Glutamatergic neuron (in vitro differentiated cells): ENCODE measurements at regions not wholly inside any gene's neighbourhood (a gene's known extent, or its start where the extent isn't known, plus 50 kb on each side); places are given as distances from the start of the nearest gene placed in this dataset.

Experiments used
- DNase-seq: peaks from one replicate; pipeline ENCODE4 v3.0.0; 2022
- H3K27ac Mint-ChIP-seq: one replicate; pipeline ENCODE4 v1.8.0; 2020; ENCODE audit warnings: mild to moderate bottlenecking, mixed read lengths, inconsistent platforms; ENCODE audit not compliant: unreplicated experiment
- H3K27me3 Mint-ChIP-seq: one replicate; pipeline ENCODE4 v1.8.0; 2020; ENCODE audit warnings: mild to moderate bottlenecking, moderate library complexity, mixed read lengths, inconsistent platforms; ENCODE audit not compliant: unreplicated experiment
- H3K36me3 Mint-ChIP-seq: one replicate; pipeline ENCODE4 v1.8.0; 2020; ENCODE audit warnings: mild to moderate bottlenecking, mixed read lengths, inconsistent platforms; ENCODE audit not compliant: unreplicated experiment
- H3K4me1 Mint-ChIP-seq: one replicate; pipeline ENCODE4 v1.8.0; 2020; ENCODE audit warnings: mild to moderate bottlenecking, low read depth, mixed read lengths, inconsistent platforms; ENCODE audit not compliant: unreplicated experiment
- H3K4me3 Mint-ChIP-seq: one replicate; pipeline ENCODE4 v1.8.0; 2020; ENCODE audit warnings: mild to moderate bottlenecking, mixed read lengths, inconsistent platforms; ENCODE audit not compliant: unreplicated experiment
- H3K9me3 Mint-ChIP-seq: one replicate; pipeline ENCODE4 v1.8.0; 2020; ENCODE audit warnings: mild to moderate bottlenecking, moderate library complexity, mixed read lengths, inconsistent platforms; ENCODE audit not compliant: unreplicated experiment
- CTCF ChIP-seq: fragments of 200-600 bp; sonication (generic); IDR thresholded peaks from one replicate; pipeline ENCODE4 v1.5.0; 2021; ENCODE audit not compliant: partially characterized antibody, unreplicated experiment

- peak; percentile 96 for DNase-seq
- Mint-ChIP-seq H3K27me3 (peaks cover 5% of the 10 kb centered on the region), H3K4me1 (no peaks in the 10 kb centered on the region), H3K9me3 (no peaks in the 10 kb centered on the region), H3K27ac (no peak overlapping the region), H3K4me3 (no peak overlapping the region), H3K36me3 (no peaks in the 10 kb centered on the region)
- peak; percentile 97 for TF ChIP-seq CTCF
Measured at GRCh38 chr9:36728651-36729520, 156.2 kb downstream of the MELK start.

- Mint-ChIP-seq H3K27ac (no peak overlapping the region), H3K4me3 (no peak overlapping the region), H3K27me3 (peaks cover 3% of the 10 kb centered on the region), H3K36me3 (no peaks in the 10 kb centered on the region), H3K4me1 (no peaks in the 10 kb centered on the region), H3K9me3 (no peaks in the 10 kb centered on the region)
- no peak for TF ChIP-seq CTCF
- DNase-seq, result no peak
Measured at GRCh38 chr9:36729906-36730305, 157.2 kb downstream of the MELK start.

GRCh38 chr9:36730414-36730813, 157.7 kb downstream of the MELK start:
- Mint-ChIP-seq H3K9me3 (no peaks in the 10 kb centered on the region), H3K36me3 (no peaks in the 10 kb centered on the region), H3K4me1 (no peaks in the 10 kb centered on the region), H3K27ac (no peak overlapping the region), H3K27me3 (peaks cover 3% of the 10 kb centered on the region), H3K4me3 (no peak overlapping the region)
- no peak for TF ChIP-seq CTCF
- DNase-seq, result no peak

GRCh38 chr9:36731068-36731956, 158.6 kb downstream of the MELK start:
- no peak for TF ChIP-seq CTCF
- no peaks in the 10 kb centered on the region for H3K4me1 Mint-ChIP-seq
- no peak overlapping the region for H3K27ac Mint-ChIP-seq
- H3K9me3 Mint-ChIP-seq, result no peaks in the 10 kb centered on the region
- no peak for DNase-seq
- no peaks in the 10 kb centered on the region for H3K36me3 Mint-ChIP-seq
- H3K4me3 Mint-ChIP-seq, result no peak overlapping the region
- H3K27me3 Mint-ChIP-seq, result peaks cover 2% of the 10 kb centered on the region
